ENCODE measurements at regions not wholly inside any gene's neighbourhood (a gene's known extent, or its start where the extent isn't known, plus 50 kb on each side); places are given as distances from the start of the nearest gene placed in this dataset.
"Not testable (repeated sequence)": the region's sequence is repeated elsewhere in the genome, so short reads cannot be mapped to it uniquely, and the experiment has no call there.

- no peak for DNase-seq
These were observed 306.4 kb downstream of the TBC1D4 start for GRCh38 chr13:75175575-75175974.

- not testable (repeated sequence) for DNase-seq
These were observed 306.9 kb downstream of the TBC1D4 start for GRCh38 chr13:75175097-75175496.

GRCh38 chr13:75174481-75174880 lies 307.5 kb downstream of the TBC1D4 start:
- DNase-seq: no peak

GRCh38 chr13:75173457-75174356 lies 308.3 kb downstream of the TBC1D4 start:
- no peak for DNase-seq

GRCh38 chr13:75170311-75170710 lies 311.7 kb downstream of the TBC1D4 start:
- no peak for DNase-seq

- DNase-seq: no peak
These were observed 316.3 kb downstream of the TBC1D4 start for GRCh38 chr13:75165543-75166230.

- DNase-seq: no peak
These were observed 320.2 kb downstream of the TBC1D4 start for GRCh38 chr13:75161804-75162203.

- no peak for DNase-seq
These were observed 321.0 kb downstream of the TBC1D4 start for GRCh38 chr13:75160984-75161383.

GRCh38 chr13:75154331-75154730 lies 327.6 kb downstream of the TBC1D4 start:
- DNase-seq: no peak

- DNase-seq: no peak
These were observed 328.1 kb downstream of the TBC1D4 start for GRCh38 chr13:75153834-75154233.

- DNase-seq: no peak
These were observed 328.6 kb downstream of the TBC1D4 start for GRCh38 chr13:75153386-75153785.

GRCh38 chr13:75151081-75151643 lies 330.8 kb downstream of the TBC1D4 start:
- no peak for DNase-seq

- DNase-seq: no peak
These were observed 332.2 kb downstream of the TBC1D4 start for GRCh38 chr13:75149776-75150175.

GRCh38 chr13:75147946-75148345 lies 334.0 kb downstream of the TBC1D4 start:
- DNase-seq: no peak

GRCh38 chr13:75146436-75146835 lies 335.5 kb downstream of the TBC1D4 start:
- DNase-seq: no peak

- DNase-seq: no peak
These were observed 336.0 kb downstream of the TBC1D4 start for GRCh38 chr13:75145927-75146326.

- no peak for DNase-seq
These were observed 342.7 kb downstream of the TBC1D4 start for GRCh38 chr13:75139291-75139690.

GRCh38 chr13:75137911-75138571 lies 343.9 kb downstream of the TBC1D4 start:
- DNase-seq: no peak

- no peak for DNase-seq
These were observed 345.8 kb downstream of the TBC1D4 start for GRCh38 chr13:75136151-75136550.

GRCh38 chr13:75135325-75135825 lies 346.6 kb downstream of the TBC1D4 start:
- no peak for DNase-seq

GRCh38 chr13:75132701-75133695 lies 349.0 kb downstream of the TBC1D4 start:
- DNase-seq: no peak

- no peak for DNase-seq
These were observed 352.6 kb downstream of the TBC1D4 start for GRCh38 chr13:75129331-75129730.
